ENCODE measurements at regions not wholly inside any gene's neighbourhood (a gene's known extent, or its start where the extent isn't known, plus 50 kb on each side); places are given as distances from the start of the nearest gene placed in this dataset.
"Not testable (repeated sequence)": the region's sequence is repeated elsewhere in the genome, so short reads cannot be mapped to it uniquely, and the experiment has no call there.

GRCh38 chr18:59057969-59058368 lies 81.7 kb upstream of the SEC11C start:
- DNase-seq (ENCODE audit: low read depth in 2 of 2), result no peak

GRCh38 chr18:59059140-59059539 lies 80.5 kb upstream of the SEC11C start:
- DNase-seq (ENCODE audit: low read depth in 2 of 2), result no peak

- DNase-seq (ENCODE audit: low read depth in 2 of 2), result no peak
Measured at GRCh38 chr18:59060551-59060950, 79.1 kb upstream of the SEC11C start.

- no peak for DNase-seq (ENCODE audit: low read depth in 2 of 2)
Measured at GRCh38 chr18:59061914-59062642, 77.6 kb upstream of the SEC11C start.

- DNase-seq (ENCODE audit: low read depth in 2 of 2), result no peak
Measured at GRCh38 chr18:59062643-59063006, 77.1 kb upstream of the SEC11C start.

- no peak for DNase-seq (ENCODE audit: low read depth in 2 of 2)
Measured at GRCh38 chr18:59063300-59063906, 76.3 kb upstream of the SEC11C start.

- DNase-seq (ENCODE audit: low read depth in 2 of 2), result no peak
Measured at GRCh38 chr18:59063912-59064311, 75.8 kb upstream of the SEC11C start.

GRCh38 chr18:59065684-59066083 lies 74.0 kb upstream of the SEC11C start:
- DNase-seq (ENCODE audit: low read depth in 2 of 2), result no peak

- DNase-seq (ENCODE audit: low read depth in 2 of 2), result no peak
Measured at GRCh38 chr18:59067873-59068272, 71.8 kb upstream of the SEC11C start.

GRCh38 chr18:59068276-59069071 lies 71.2 kb upstream of the SEC11C start:
- no peak for DNase-seq (ENCODE audit: low read depth in 2 of 2)

GRCh38 chr18:59070181-59070912 lies 69.3 kb upstream of the SEC11C start:
- peak; percentile 70 to 75 for DNase-seq (ENCODE audit: low read depth in 2 of 2)

GRCh38 chr18:59072727-59073421 lies 66.8 kb upstream of the SEC11C start:
- no peak for DNase-seq (ENCODE audit: low read depth in 2 of 2)

- DNase-seq (ENCODE audit: low read depth in 2 of 2), result no peak
Measured at GRCh38 chr18:59075923-59076322, 63.8 kb upstream of the SEC11C start.

- no peak for DNase-seq (ENCODE audit: low read depth in 2 of 2)
Measured at GRCh38 chr18:59079264-59079663, 60.4 kb upstream of the SEC11C start.

- DNase-seq (ENCODE audit: low read depth in 2 of 2), result not testable (repeated sequence)
Measured at GRCh38 chr18:59079687-59080501, 59.8 kb upstream of the SEC11C start.

- no peak for DNase-seq (ENCODE audit: low read depth in 2 of 2)
Measured at GRCh38 chr18:59083136-59083818, 56.4 kb upstream of the SEC11C start.

GRCh38 chr18:59085126-59085794 lies 54.4 kb upstream of the SEC11C start:
- no peak for DNase-seq (ENCODE audit: low read depth in 2 of 2)

GRCh38 chr18:59085797-59086196 lies 53.9 kb upstream of the SEC11C start:
- DNase-seq (ENCODE audit: low read depth in 2 of 2), result no peak

GRCh38 chr18:59086522-59086921 lies 53.2 kb upstream of the SEC11C start:
- DNase-seq (ENCODE audit: low read depth in 2 of 2), result no peak

- DNase-seq (ENCODE audit: low read depth in 2 of 2), result no peak
Measured at GRCh38 chr18:59087391-59087790, 52.3 kb upstream of the SEC11C start.

All from stimulated activated CD4-positive, alpha-beta T cell treated with anti-CD3 and anti-CD28 coated beads, Interleukin-15, amount 100 ng/mL, for 48 hours (primary cell).